ENCODE measurements at regions not wholly inside any gene's neighbourhood (a gene's known extent, or its start where the extent isn't known, plus 50 kb on each side); places are given as distances from the start of the nearest gene placed in this dataset.

GRCh38 chr9:21557428-21557768 lies 75.3 kb upstream of the IFNE start:
- TF ChIP-seq CTCF (conservative IDR thresholded peaks at IDR 0.05), result no peak
- H3K27ac ChIP-seq, result no peak overlapping the region

DNA sequence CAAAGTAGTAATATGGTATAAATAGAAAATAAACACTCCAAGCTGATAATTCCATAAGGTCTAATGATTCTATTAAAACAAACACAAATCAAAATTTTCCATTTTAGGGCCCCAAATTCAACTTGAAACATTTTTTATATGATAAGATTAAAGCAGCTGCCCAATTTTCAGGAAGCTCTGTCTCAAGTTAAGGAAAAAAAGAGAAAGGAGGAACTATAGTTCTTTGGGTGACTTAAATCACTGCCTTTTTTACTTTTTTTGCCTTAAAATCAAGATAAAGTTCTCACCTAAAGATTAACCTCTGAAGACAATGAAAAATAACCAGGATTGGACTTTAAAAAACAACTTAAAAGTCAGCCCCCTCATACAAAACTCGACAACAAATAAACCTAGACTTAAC lies 76.0 kb upstream of the IFNE start:
- H3K27ac ChIP-seq, result no peak overlapping the region
- TF ChIP-seq CTCF (conservative IDR thresholded peaks at IDR 0.05), result no peak

DNA sequence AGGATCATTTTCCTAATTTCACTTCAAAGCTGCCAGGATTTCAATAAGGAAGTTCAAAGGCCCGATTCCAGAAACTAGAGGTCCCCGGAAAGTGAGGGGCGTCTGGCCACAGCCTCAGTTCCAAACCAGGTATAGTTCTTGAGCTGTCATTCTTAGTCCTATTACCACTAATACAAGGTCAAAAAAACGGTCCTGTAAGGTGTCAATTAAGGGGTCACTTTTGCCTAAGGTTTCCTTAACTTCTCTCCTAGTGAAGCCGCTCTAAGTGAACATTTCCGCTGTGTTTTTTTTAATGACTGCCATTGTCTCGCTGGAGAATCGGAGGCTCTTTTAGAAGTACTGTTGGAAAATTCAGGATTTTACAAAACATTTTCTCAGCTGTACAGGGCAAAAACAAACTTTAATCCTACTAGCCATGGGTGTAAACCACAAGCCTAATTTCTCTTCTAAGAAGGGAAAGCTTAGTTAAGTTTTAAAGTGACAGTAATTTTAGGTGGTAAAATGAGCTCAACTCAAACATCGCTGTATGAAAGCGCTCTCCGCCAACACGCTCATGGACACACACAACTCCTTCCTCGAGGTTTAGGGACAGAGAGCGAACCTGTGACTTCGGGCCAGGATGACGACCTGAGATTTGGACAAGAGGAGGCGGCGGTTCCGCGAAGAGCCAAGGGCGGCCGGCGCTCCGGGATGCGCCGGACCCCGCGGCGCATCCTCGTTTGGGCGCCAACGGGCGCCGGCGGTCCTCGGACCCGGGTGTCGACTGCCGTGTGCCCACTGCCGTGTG lies 76.7 kb upstream of the IFNE start:
- TF ChIP-seq CTCF (conservative IDR thresholded peaks at IDR 0.05), result no peak
- no peak overlapping the region for H3K27ac ChIP-seq

DNA sequence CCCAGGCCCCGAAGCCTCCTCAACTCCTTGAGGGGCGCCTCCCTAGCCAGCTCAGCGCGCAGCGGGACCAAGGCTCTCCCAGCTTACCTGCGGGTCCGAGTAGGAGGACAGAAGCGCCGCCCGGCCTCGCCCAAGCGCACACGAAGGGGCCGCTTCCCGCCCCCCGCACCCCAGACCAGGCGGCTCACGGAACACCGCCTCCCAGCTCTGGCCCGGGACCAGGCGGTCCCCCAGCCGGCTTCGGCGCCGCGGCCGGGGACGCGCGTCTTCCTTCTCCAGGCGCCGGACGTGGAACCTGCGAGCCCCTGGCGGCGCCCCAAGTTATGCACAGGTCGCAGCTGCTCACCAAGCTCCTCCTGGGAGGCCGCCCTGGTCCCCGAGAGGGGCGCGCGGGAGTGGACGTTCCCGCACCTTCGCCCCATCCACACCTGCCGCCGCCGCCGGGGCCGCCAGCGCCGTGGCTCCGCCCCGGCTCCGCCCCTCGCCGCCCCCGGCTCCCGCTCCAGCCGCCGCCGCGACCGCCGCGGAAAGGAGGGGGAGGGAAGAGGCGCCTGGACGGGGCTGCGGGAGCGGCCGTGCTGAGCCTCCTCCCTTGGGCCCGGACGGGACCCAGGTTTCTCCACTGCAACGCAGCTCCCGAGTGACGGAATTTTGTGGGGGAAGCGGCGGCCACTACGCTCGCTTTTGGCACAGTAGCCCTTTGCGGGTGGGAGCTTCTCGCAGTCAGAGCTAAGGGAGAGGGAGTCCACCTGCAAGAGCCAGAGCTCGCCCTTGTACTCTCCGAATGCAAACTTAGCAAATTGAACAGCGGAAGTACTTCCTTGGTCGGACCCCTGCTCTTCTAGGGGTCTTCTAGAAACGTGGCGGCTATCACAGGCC lies 77.5 kb upstream of the IFNE start:
- H3K27ac ChIP-seq, result no peak overlapping the region
- TF ChIP-seq CTCF (conservative IDR thresholded peaks at IDR 0.05), result no peak

- no peak overlapping the region for H3K27ac ChIP-seq
- no peak for TF ChIP-seq CTCF (conservative IDR thresholded peaks at IDR 0.05)
Measured at GRCh38 chr9:21560281-21560745, 78.2 kb upstream of the IFNE start.

- TF ChIP-seq CTCF (conservative IDR thresholded peaks at IDR 0.05), result no peak
- H3K27ac ChIP-seq, result no peak overlapping the region
Measured at GRCh38 chr9:21561502-21561901, 79.4 kb upstream of the IFNE start.

- no peak overlapping the region for H3K27ac ChIP-seq
- no peak for TF ChIP-seq CTCF (conservative IDR thresholded peaks at IDR 0.05)
Measured at GRCh38 chr9:21564175-21564574, 82.1 kb upstream of the IFNE start.

All from VCaP (cell line).